ENCODE measurements at regions not wholly inside any gene's neighbourhood (a gene's known extent, or its start where the extent isn't known, plus 50 kb on each side); places are given as distances from the start of the nearest gene placed in this dataset.

GRCh38 chr21:20388400-20388799 lies 609.8 kb upstream of the NCAM2 start:
- ChIA-PET CTCF (no interaction called here), RAD21 (ENCODE audit: low non-redundant PET in 1 of 2, low total read pairs in 2 of 2, uncharacterized antibody in 2 of 2, unreplicated experiment in 2 of 2) (no interaction called here), POLR2A (no interaction called here)
- no peaks in the 10 kb centered on the region for H3K9me2 ChIP-seq (ENCODE audit: insufficient read depth)
- TF ChIP-seq SRF (IDR thresholded peaks at IDR 0.05; ENCODE audit: low read depth), result no peak
- TF ChIP-seq ZNF274 (IDR thresholded peaks at IDR 0.05; ENCODE audit: low read depth, low read length), result no peak
- TF ChIP-seq SIN3A (IDR thresholded peaks at IDR 0.05; ENCODE audit: low read depth), result no peak
- TF ChIP-seq POLR2A (IDR thresholded peaks at IDR 0.05; ENCODE audit: borderline replicate concordance, extremely low read depth, insufficient read depth, insufficient read length), result no peak
- TF ChIP-seq CEBPB (IDR thresholded peaks at IDR 0.05; ENCODE audit: low read depth), result no peak
- TF ChIP-seq ZBTB33 (IDR thresholded peaks at IDR 0.05; ENCODE audit: extremely low read depth, insufficient replicate concordance, low read length), result no peak
- no peak for TF ChIP-seq TCF7L2 (IDR thresholded peaks at IDR 0.05; ENCODE audit: borderline replicate concordance, extremely low read depth, insufficient read depth, insufficient read length)
- no peak for TF ChIP-seq EZH2phosphoT487 (IDR thresholded peaks at IDR 0.05; ENCODE audit: borderline replicate concordance)
- TF ChIP-seq SP1 (IDR thresholded peaks at IDR 0.05; ENCODE audit: low read depth), result no peak
- TF ChIP-seq CBX3 (IDR thresholded peaks at IDR 0.05; ENCODE audit: low read depth), result no peak
- no peak for TF ChIP-seq RAD21 (IDR thresholded peaks at IDR 0.05; ENCODE audit: low read depth)
- no peak for TF ChIP-seq ELF1 (IDR thresholded peaks at IDR 0.05; ENCODE audit: borderline replicate concordance, low read depth)
- TF ChIP-seq EZH2 (IDR thresholded peaks at IDR 0.05), result no peak
- no peak for TF ChIP-seq JUND (IDR thresholded peaks at IDR 0.05)
- TF ChIP-seq YY1 (IDR thresholded peaks at IDR 0.05; ENCODE audit: extremely low read depth, insufficient replicate concordance, low read depth, low read length), result no peak
- no peak for TF ChIP-seq POLR2AphosphoS5 (IDR thresholded peaks at IDR 0.05; ENCODE audit: low read depth, low read length)
- no peaks in the 10 kb centered on the region for H3K79me2 ChIP-seq (ENCODE audit: insufficient read depth, low read length)
- no peaks in the 10 kb centered on the region for H3K4me1 ChIP-seq (ENCODE audit: control insufficient read depth in 1 of 2, insufficient read depth in 2 of 2, low read length in 2 of 2)
- peaks cover 8 to 13% of the 10 kb centered on the region in 2 experiments; a peak in 2 of 4 replicates for H3K9me3 ChIP-seq (ENCODE audit: control insufficient read depth in 1 of 2, insufficient read depth in 1 of 2, low read depth in 1 of 2, low read length in 2 of 2)
- no peak for ATAC-seq
- BruUV-seq (replicated peaks), result no TSS peak
- no peaks in the 10 kb centered on the region for H4K20me1 ChIP-seq (ENCODE audit: insufficient read depth)
- H3K4me2 ChIP-seq (ENCODE audit: low read length), result no peak overlapping the region
- no peak overlapping the region for H3K27ac ChIP-seq (ENCODE audit: low read depth, low read length)
- H2AFZ ChIP-seq (ENCODE audit: low read depth, low read length, poor library complexity, severe bottlenecking), result no peak overlapping the region
- H3K36me3 ChIP-seq (ENCODE audit: control insufficient read depth in 1 of 2, insufficient read depth in 2 of 2, low read length in 2 of 2), result no peaks in the 10 kb centered on the region
- H3K27me3 ChIP-seq (ENCODE audit: insufficient read depth, low read length), result no peaks in the 10 kb centered on the region
- intact Hi-C loops (cut with micrococcal nuclease), result no loop called here
- DNase-seq (ENCODE audit: low read depth, low spot score), result no peak
- no peak overlapping the region for H3K9ac ChIP-seq (ENCODE audit: low read length)
- no peak overlapping the region for H3K4me3 ChIP-seq (replicated peaks in 1 of 2; ENCODE audit: low read depth in 1 of 2, low read length in 2 of 2)

All from HCT116 (cell line).